WERI-Rb-1 (cell line): ENCODE measurements at regions not wholly inside any gene's neighbourhood (a gene's known extent, or its start where the extent isn't known, plus 50 kb on each side); places are given as distances from the start of the nearest gene placed in this dataset.

Experiments
- DNase-seq: peaks from one replicate; pipeline ENCODE4 v3.0.0-alpha.2; 2020
- H3K27ac ChIP-seq: fragments of 250-450 bp; sonication (Bioruptor Pico); 2 replicates; pipeline ENCODE4 v1.5.1; 2020; ENCODE audit warnings: mild to moderate bottlenecking, moderate library complexity
- H3K27me3 ChIP-seq: fragments of 250-450 bp; sonication (Bioruptor Pico); 2 replicates; pipeline ENCODE4 v1.5.1; 2021; ENCODE audit warnings: mild to moderate bottlenecking, low read depth, moderate library complexity; ENCODE audit not compliant: insufficient read depth, severe bottlenecking
- H3K36me3 ChIP-seq: fragments of 250-450 bp; sonication (Bioruptor Pico); 2 replicates; pipeline ENCODE4 v1.5.1; 2020; ENCODE audit warnings: mild to moderate bottlenecking, moderate library complexity
- H3K4me3 ChIP-seq: 2 replicates; pipeline ENCODE4 v1.5.1; 2011; ENCODE audit warnings: low read depth, mild to moderate bottlenecking, control low read depth, low read length
- H3K9me3 ChIP-seq: fragments of 250-450 bp; sonication (Bioruptor Pico); 2 replicates; pipeline ENCODE4 v1.5.1; 2021; ENCODE audit warnings: mild to moderate bottlenecking, moderate library complexity; ENCODE audit not compliant: severe bottlenecking
- TF ChIP-seq, protein P1 (sequence below): IDR thresholded peaks from 2 replicates; pipeline ENCODE4 v1.5.1; 2011; ENCODE audit warnings: low read depth, mild to moderate bottlenecking, control low read depth, inconsistent platforms, low read length

DNA sequence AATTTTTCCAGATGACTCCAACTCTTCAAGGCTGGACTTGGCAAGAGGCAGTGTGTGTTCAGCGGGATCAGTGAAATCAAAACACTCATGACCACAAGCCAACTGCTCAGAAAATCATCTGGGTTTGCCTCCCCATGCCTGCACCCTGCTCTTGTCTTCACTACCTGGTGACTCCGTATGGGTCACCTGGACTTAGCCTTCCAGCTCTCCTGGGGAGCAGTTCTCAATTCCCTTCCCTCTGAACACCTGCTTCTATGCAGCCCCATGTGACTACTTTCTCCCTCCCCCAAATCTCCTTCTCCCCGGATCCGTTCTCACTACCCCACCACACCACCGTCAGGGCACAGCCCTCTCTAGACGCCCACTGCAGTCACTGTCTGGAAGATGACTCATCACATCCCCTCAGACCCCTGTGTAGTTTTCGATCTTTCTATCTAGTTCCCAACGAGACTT is 130.2 kb upstream of the ID2 start:
- H3K27ac ChIP-seq: no peak overlapping the region
- H3K27me3 ChIP-seq: no peaks in the 10 kb centered on the region
- H3K4me3 ChIP-seq: no peak overlapping the region
- no peaks in the 10 kb centered on the region for H3K36me3 ChIP-seq
- H3K9me3 ChIP-seq: no peaks in the 10 kb centered on the region
- TF ChIP-seq, protein P1, sequence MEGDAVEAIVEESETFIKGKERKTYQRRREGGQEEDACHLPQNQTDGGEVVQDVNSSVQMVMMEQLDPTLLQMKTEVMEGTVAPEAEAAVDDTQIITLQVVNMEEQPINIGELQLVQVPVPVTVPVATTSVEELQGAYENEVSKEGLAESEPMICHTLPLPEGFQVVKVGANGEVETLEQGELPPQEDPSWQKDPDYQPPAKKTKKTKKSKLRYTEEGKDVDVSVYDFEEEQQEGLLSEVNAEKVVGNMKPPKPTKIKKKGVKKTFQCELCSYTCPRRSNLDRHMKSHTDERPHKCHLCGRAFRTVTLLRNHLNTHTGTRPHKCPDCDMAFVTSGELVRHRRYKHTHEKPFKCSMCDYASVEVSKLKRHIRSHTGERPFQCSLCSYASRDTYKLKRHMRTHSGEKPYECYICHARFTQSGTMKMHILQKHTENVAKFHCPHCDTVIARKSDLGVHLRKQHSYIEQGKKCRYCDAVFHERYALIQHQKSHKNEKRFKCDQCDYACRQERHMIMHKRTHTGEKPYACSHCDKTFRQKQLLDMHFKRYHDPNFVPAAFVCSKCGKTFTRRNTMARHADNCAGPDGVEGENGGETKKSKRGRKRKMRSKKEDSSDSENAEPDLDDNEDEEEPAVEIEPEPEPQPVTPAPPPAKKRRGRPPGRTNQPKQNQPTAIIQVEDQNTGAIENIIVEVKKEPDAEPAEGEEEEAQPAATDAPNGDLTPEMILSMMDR: no peak
- no peak for DNase-seq

DNA sequence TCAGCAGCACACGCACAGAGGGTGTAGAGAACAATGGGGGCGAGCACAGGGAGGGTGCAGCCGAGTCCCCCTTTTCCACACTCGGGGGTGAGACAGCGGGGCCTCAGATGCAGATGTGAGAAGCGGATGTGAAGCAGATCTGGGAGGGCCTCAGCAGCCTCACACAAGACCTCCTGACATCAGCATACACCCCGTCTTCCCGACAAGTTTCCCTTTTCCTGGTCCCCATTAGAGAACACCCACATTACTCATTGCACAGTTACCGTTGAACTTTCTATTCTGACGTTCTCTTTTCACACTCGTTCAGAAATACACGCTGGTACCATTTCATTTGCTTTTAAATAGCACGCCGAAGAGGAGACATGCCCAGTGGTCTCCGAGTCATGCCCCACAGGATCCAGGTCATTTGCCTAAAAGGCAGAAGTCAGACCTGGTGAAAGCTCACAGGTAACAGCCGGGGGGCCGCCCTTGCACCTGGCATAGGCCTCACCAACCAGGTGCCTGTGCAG is 129.5 kb upstream of the ID2 start:
- DNase-seq: no peak
- H3K36me3 ChIP-seq: no peaks in the 10 kb centered on the region
- TF ChIP-seq, protein P1: no peak
- no peak overlapping the region for H3K4me3 ChIP-seq
- no peaks in the 10 kb centered on the region for H3K27me3 ChIP-seq
- H3K27ac ChIP-seq: no peak overlapping the region
- H3K9me3 ChIP-seq: no peaks in the 10 kb centered on the region

DNA sequence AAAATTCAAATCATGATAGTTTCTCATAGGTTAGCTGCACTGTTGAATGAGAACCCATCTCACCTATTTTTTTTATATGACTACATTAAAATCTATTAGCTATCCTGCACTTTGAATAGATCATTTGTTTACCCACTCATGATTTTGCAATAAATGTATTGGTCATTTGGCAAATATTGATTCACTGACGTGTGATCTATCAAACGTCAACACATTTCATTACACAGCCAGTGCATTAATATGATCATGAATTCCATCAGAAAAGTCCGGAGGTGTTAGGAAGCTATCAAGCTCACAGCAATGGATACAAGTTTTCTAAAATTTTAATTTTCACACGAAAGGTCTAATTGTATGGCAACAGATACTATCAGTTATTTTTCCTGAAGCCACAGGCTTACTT is 128.2 kb upstream of the ID2 start:
- Histone ChIP-seq H3K9me3 (peaks cover 2% of the 10 kb centered on the region), H3K4me3 (no peak overlapping the region), H3K36me3 (no peaks in the 10 kb centered on the region), H3K27me3 (no peaks in the 10 kb centered on the region), H3K27ac (no peak overlapping the region)
- no peak for DNase-seq
- TF ChIP-seq, protein P1: no peak

DNA sequence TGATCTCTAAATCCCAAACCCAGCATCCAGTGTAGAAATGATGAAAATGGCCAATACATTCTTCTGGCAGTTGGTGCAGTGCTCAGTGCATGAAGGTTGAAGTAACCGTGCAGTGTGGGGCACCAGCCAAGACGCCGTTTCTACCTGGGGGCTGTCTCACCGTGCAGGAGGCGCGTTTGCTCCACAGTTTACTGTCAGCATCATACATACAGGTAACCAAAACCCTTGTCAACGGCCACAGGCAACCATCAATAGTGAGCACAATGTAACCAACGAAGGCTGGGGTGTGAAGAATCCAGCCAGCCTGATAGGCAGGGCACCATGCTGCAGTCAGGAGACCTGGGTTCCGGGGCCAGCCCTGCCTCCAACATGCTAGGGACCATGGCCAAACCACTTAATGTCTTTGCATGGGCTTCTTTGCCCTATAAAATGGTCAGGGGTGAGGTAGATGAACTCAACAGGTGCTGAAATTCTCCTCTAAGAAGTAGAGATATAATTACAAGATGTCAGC is 127.5 kb upstream of the ID2 start:
- Histone ChIP-seq H3K27ac (no peak overlapping the region), H3K4me3 (no peak overlapping the region), H3K9me3 (peaks cover 2% of the 10 kb centered on the region), H3K27me3 (no peaks in the 10 kb centered on the region), H3K36me3 (no peaks in the 10 kb centered on the region)
- no peak for DNase-seq
- TF ChIP-seq, protein P1: no peak

DNA sequence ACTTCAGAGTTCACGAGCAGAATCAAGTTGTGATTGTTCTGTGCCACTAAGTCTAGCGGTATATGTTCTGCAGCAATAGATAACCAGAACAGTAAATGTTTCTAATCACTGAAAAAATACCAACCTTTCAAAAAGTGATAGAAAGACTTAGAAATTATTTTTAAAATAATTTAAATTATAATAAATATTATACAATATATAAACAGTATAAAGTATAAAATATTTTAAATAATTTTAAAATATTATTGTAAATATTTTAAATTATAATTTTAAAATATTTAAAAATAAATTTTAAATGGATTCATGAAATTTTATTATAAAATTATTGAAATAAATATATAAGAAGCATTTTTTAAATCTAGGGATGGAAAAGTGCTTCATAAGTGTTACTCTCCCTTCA is 126.3 kb upstream of the ID2 start:
- Histone ChIP-seq H3K36me3 (no peaks in the 10 kb centered on the region), H3K27ac (no peak overlapping the region), H3K4me3 (no peak overlapping the region), H3K27me3 (no peaks in the 10 kb centered on the region), H3K9me3 (peaks cover 2% of the 10 kb centered on the region)
- TF ChIP-seq, protein P1: no peak
- no peak for DNase-seq

DNA sequence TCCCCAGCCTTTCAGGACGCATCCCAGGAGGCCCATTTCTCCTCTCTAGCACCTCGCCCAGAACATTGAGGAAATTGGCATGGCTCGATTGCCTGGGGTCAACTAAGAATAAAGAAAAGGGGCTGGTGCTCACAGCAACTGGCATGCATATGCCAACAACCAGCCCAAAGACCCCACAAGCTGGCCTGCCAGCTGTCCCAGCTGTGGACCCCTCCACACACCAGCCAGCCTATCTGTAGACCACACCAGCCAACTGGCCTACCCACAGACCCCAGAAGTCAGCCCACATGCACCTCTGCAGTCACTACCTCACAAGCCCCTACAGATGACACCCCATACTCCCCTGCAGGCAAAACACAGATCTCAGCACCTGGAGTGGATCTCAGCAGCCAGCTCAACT is 123.8 kb upstream of the ID2 start:
- TF ChIP-seq, protein P1: no peak
- no peak overlapping the region for H3K4me3 ChIP-seq
- DNase-seq: peak; percentile 4
- no peaks in the 10 kb centered on the region for H3K27me3 ChIP-seq
- peaks cover 11% of the 10 kb centered on the region for H3K9me3 ChIP-seq
- H3K27ac ChIP-seq: no peak overlapping the region
- no peaks in the 10 kb centered on the region for H3K36me3 ChIP-seq
